ENCODE measurements at regions not wholly inside any gene's neighbourhood (a gene's known extent, or its start where the extent isn't known, plus 50 kb on each side); places are given as distances from the start of the nearest gene placed in this dataset.

DNA sequence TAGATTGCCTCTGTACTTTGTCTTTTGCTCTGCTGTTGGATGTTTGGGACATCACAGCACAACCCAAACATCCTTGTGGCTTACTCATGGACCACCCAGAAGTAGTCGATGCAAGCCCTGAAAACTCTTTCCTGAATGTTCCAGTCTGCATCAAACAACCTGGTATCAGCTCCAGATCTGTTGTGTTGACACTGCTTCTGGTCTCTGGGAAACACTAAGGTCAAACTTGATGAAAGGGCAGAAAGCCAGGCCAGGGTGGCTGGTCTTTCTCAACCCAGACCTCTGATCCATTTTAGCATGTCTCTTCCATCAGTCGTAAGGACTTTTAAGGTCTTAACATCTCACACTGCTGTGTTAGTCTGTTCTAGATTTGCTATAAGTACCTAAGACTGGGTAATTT lies 265.7 kb downstream of the ZNF536 start:
- H3K27ac ChIP-seq, result no peak overlapping the region
- TF ChIP-seq, protein P1, sequence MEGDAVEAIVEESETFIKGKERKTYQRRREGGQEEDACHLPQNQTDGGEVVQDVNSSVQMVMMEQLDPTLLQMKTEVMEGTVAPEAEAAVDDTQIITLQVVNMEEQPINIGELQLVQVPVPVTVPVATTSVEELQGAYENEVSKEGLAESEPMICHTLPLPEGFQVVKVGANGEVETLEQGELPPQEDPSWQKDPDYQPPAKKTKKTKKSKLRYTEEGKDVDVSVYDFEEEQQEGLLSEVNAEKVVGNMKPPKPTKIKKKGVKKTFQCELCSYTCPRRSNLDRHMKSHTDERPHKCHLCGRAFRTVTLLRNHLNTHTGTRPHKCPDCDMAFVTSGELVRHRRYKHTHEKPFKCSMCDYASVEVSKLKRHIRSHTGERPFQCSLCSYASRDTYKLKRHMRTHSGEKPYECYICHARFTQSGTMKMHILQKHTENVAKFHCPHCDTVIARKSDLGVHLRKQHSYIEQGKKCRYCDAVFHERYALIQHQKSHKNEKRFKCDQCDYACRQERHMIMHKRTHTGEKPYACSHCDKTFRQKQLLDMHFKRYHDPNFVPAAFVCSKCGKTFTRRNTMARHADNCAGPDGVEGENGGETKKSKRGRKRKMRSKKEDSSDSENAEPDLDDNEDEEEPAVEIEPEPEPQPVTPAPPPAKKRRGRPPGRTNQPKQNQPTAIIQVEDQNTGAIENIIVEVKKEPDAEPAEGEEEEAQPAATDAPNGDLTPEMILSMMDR (conservative IDR thresholded peaks at IDR 0.05), result no peak

DNA sequence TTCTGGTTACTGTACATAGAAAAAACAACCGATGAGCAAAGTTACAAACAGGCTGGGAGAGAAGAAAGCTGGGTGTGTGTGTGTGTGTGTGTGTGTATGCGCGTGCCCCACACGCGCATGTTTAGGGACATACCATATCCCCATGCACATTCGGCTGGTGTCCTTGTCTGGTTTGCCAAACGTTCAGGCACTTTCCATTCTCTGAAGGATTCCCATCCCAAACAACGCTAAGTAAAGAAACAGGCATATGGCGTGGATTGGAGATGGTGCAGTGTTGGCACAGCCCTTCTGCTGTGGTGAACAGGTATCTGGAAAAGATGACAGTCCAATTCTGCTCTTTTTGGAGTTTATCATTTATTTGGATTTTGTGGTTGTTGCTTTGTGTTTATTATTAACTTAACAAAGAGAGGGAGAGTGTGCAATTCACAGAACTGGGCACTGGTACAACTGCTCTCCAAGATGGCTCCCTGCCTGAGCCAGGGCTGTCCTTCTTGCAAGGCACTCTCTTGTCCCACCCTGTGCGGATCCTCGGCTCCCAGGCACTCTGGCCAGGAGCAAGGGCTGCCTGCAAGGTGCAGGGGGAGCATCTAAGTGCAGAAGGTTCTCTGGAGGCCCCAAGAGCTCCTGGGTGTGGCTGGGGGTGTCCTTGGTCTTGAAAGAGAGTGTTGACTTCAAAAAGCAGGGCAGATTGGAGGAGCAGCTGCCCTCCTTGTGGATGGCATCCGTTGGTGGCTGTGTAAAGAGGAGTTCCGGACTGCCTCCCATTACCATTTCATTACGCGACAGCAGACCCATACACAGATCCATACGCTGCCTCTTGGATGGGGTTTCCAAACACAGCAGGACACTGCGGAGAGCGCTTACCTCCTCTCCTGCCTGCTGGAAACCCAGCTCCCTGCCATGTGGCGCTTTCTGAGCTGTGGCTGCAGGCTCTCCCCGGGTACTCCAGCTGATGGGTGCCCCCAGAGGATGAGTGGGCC lies 263.1 kb downstream of the ZNF536 start:
- TF ChIP-seq, protein P1 (conservative IDR thresholded peaks at IDR 0.05), result no peak
- H3K27ac ChIP-seq, result no peak overlapping the region

DNA sequence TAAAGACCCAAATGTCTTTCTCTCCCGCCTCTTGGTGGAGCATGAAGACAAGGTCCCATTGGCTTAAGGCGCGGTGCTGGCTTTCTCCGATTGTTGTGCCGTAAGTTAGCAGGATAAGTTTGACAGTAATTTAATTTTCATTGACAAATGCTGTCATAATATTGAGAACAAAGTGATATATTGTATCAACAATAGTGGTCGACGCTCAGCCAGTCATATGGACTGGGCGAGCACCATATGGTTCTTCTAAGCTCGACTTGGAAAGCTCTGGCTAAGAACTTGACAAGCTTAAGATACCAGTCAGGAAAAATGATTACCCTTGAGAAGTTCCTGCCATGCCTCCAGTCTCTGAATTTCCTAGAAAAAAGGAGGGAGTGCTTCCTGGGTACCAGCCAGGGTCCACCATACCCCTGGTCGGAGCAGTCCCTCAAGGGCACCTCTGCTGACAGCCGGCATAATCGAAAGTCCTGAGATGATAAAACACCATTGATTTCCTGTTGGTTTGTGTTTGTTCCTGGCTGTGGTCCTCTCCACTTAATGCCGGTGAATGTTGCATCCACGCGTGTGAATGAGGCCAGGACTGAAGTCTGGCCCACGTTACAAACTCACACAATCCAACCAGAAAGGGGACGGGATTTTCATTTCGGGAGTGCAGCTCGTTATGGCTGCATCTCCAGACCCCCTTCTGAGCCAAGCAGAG lies 262.1 kb downstream of the ZNF536 start:
- no peak overlapping the region for H3K27ac ChIP-seq
- TF ChIP-seq, protein P1 (conservative IDR thresholded peaks at IDR 0.05), result no peak

DNA sequence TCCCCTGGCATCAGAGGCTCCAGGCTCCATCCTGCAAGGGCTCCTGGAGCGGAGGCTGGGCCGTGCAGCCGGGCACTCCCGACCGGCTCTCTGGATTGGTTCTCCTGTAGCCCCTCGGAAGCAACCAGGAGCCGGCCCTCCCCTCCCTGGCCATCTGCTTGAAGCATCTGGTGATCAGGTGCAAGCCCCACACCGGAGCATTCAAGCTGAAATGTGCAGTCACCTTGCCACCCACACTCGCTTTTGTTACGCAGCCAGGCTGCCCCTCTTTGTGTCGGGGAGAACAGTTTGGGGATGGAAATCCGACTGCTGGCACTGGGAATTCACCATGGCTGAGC lies 258.8 kb downstream of the ZNF536 start:
- TF ChIP-seq, protein P1 (conservative IDR thresholded peaks at IDR 0.05), result no peak; the same call in 1 of the 2 replicates
- H3K27ac ChIP-seq, result peak overlapping the region; percentile 100

DNA sequence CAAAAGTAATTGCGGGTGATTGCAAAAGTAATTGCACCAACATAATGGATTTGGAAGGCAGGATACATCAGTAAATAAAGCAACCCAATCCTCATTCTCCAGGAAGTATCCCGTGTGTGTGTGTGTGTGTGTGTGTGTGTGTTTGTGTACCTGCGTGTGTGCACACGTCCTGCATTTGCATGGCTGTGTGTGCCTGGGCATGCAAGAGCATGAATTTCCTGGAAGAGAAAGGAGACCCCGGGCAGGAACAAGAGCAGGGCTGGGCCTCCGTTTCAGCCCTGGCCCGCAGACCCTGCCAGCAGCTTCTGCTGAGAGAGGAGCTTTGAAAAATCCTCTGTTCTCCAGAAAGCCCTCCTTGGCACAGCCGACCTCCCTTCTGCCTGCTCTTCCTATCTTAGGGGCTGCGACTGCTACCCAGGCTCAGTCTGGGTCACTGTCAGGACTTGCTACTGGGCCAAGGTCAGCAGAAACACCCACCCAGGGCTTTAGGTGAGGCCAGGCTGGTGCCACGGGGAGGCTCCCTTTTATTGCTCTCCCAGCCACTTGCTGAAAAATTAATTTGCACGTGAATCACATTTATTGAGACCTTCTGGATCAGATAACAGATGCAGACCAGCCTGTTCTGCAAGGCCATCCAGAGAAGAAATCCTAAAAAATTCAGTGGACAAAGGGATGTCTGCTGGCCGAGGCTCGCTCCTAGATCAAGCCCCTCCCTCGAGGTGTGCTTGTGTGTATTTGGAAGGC lies 258.3 kb downstream of the ZNF536 start:
- TF ChIP-seq, protein P1 (conservative IDR thresholded peaks at IDR 0.05), result no peak; the same call in 1 of the 2 replicates
- peak overlapping the region; percentile 100 for H3K27ac ChIP-seq

DNA sequence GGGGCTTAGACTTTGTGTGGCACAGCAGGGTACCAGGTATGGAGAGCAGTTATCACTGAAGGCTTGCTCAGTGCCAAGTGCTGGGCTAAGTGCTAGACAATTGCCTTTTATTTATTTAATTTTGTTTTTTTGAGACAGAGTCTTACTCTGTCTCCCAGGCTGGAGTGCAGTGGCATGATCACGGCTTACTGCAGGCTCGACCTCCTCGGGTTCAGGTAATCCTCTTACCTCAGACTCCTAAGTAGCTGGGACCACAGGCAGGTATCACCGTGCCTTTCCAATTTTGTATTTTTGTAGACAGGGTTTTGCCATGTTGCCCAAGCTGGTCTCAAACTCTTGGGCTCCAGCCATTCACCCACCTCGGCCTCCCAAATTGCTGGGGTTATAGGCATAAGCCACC lies 256.9 kb downstream of the ZNF536 start:
- TF ChIP-seq, protein P1 (conservative IDR thresholded peaks at IDR 0.05), result no peak
- H3K27ac ChIP-seq, result peak overlapping the region; percentile 100

DNA sequence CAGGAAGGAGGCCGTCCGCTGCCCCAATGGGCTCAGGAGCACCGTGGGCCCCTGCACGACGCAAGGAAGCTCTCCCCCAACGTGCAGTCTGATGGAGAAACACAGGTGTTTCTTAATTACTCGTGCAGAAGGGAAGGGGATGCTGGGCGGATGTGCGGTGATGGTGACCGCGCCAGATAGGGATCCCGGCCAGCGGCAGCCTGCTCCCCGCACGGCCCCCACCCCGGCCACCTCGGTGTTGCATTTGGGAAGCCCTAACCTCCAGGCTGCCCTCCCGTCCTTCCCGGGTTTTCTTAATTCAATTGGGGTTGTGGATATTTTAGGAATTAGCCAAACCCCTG lies 254.4 kb downstream of the ZNF536 start:
- TF ChIP-seq, protein P1 (conservative IDR thresholded peaks at IDR 0.05), result no peak
- H3K27ac ChIP-seq, result no peak overlapping the region

Data from VCaP (cell line).